LNCaP clone FGC (cell line): ENCODE measurements at regions not wholly inside any gene's neighbourhood (a gene's known extent, or its start where the extent isn't known, plus 50 kb on each side); places are given as distances from the start of the nearest gene placed in this dataset.

Experiments used
- DNase-seq: peaks from one replicate; pipeline ENCODE4 v3.0.0-alpha.2; 2011; ENCODE audit warnings: low read depth
- H3K4me3 ChIP-seq: 2 replicates; pipeline ENCODE4 v1.5.1; 2011; ENCODE audit warnings: mild to moderate bottlenecking, low read depth, low read length, control low read depth
- CTCF ChIP-seq: IDR thresholded peaks from 2 replicates; pipeline ENCODE4 v1.5.1; 2012; ENCODE audit warnings: mild to moderate bottlenecking; ENCODE audit not compliant: control insufficient read depth, insufficient read depth; ENCODE audit errors: extremely low read depth

GRCh38 chrX:39525758-39526157 is 572.0 kb downstream of the BCOR start:
- TF ChIP-seq CTCF, result no peak
- H3K4me3 ChIP-seq, result no peak overlapping the region
- no peak for DNase-seq

GRCh38 chrX:39527025-39527424 is 570.7 kb downstream of the BCOR start:
- no peak for TF ChIP-seq CTCF
- no peak for DNase-seq
- H3K4me3 ChIP-seq, result no peak overlapping the region

GRCh38 chrX:39528161-39528916 is 569.4 kb downstream of the BCOR start:
- H3K4me3 ChIP-seq, result no peak overlapping the region
- no peak for TF ChIP-seq CTCF
- no peak for DNase-seq

GRCh38 chrX:39532761-39533160 is 565.0 kb downstream of the BCOR start:
- H3K4me3 ChIP-seq, result no peak overlapping the region
- DNase-seq, result no peak
- TF ChIP-seq CTCF, result no peak

- no peak for DNase-seq
- TF ChIP-seq CTCF, result no peak
- H3K4me3 ChIP-seq, result no peak overlapping the region
Measured at GRCh38 chrX:39534949-39535348, 562.8 kb downstream of the BCOR start.

- DNase-seq, result no peak
- H3K4me3 ChIP-seq, result no peak overlapping the region
- TF ChIP-seq CTCF, result no peak
Measured at GRCh38 chrX:39536211-39536610, 561.5 kb downstream of the BCOR start.

GRCh38 chrX:39541881-39542280 is 555.9 kb downstream of the BCOR start:
- no peak for DNase-seq
- no peak for TF ChIP-seq CTCF
- no peak overlapping the region for H3K4me3 ChIP-seq
